HG03139 (cell line): ENCODE measurements at regions not wholly inside any gene's neighbourhood (a gene's known extent, or its start where the extent isn't known, plus 50 kb on each side); places are given as distances from the start of the nearest gene placed in this dataset.

Experiments
- ATAC-seq: cut with Tn5 transposase; IDR thresholded peaks from one replicate; pipeline ENCODE4 v1.9.1; 2021; ENCODE audit not compliant: unreplicated experiment

GRCh38 chr20:57070296-57070695 is 196.1 kb downstream of the BMP7 start:
- ATAC-seq: no peak

GRCh38 chr20:57071283-57071731 is 195.1 kb downstream of the BMP7 start:
- no peak for ATAC-seq

- ATAC-seq: no peak
These were observed 194.4 kb downstream of the BMP7 start for GRCh38 chr20:57071954-57072583.

- no peak for ATAC-seq
These were observed 193.0 kb downstream of the BMP7 start for GRCh38 chr20:57073402-57073801.

GRCh38 chr20:57074386-57074785 is 192.1 kb downstream of the BMP7 start:
- ATAC-seq: no peak

- no peak for ATAC-seq
These were observed 191.3 kb downstream of the BMP7 start for GRCh38 chr20:57075181-57075580.

GRCh38 chr20:57075603-57076002 is 190.8 kb downstream of the BMP7 start:
- ATAC-seq: no peak

GRCh38 chr20:57076152-57076652 is 190.2 kb downstream of the BMP7 start:
- no peak for ATAC-seq

GRCh38 chr20:57076951-57077350 is 189.5 kb downstream of the BMP7 start:
- ATAC-seq: no peak

GRCh38 chr20:57078116-57078515 is 188.3 kb downstream of the BMP7 start:
- no peak for ATAC-seq

GRCh38 chr20:57079031-57080005 is 187.1 kb downstream of the BMP7 start:
- no peak for ATAC-seq

GRCh38 chr20:57080796-57081195 is 185.6 kb downstream of the BMP7 start:
- no peak for ATAC-seq

GRCh38 chr20:57082357-57082945 is 184.0 kb downstream of the BMP7 start:
- no peak for ATAC-seq

GRCh38 chr20:57083072-57083471 is 183.4 kb downstream of the BMP7 start:
- ATAC-seq: no peak

- ATAC-seq: no peak
These were observed 180.4 kb downstream of the BMP7 start for GRCh38 chr20:57086066-57086465.

GRCh38 chr20:57087102-57087501 is 179.3 kb downstream of the BMP7 start:
- ATAC-seq: no peak

GRCh38 chr20:57087705-57088104 is 178.7 kb downstream of the BMP7 start:
- ATAC-seq: no peak

- ATAC-seq: no peak
These were observed 178.0 kb downstream of the BMP7 start for GRCh38 chr20:57088436-57088835.

- ATAC-seq: no peak
These were observed 176.7 kb downstream of the BMP7 start for GRCh38 chr20:57089699-57090144.

- ATAC-seq: no peak
These were observed 175.6 kb downstream of the BMP7 start for GRCh38 chr20:57090590-57091560.
